Liver (tissue), 3 donors: ENCODE measurements at regions not wholly inside any gene's neighbourhood (a gene's known extent, or its start where the extent isn't known, plus 50 kb on each side); places are given as distances from the start of the nearest gene placed in this dataset.

Experiments used
- EGR1 ChIP-seq, 2 donors: IDR thresholded peaks; 2 replicates each; pipeline ENCODE4 v1.6.1; 2016 to 2018; ENCODE audit warnings: antibody characterized with exemption in 2 of 2, low read depth in 2 of 2
- FOXA1 ChIP-seq: IDR thresholded peaks from 2 replicates; pipeline ENCODE4 v1.6.1; 2016; ENCODE audit warnings: antibody characterized with exemption
- GABPA ChIP-seq, 2 donors: IDR thresholded peaks in 1 of 2; conservative IDR thresholded peaks in 1 of 2; 2 replicates each; pipeline ENCODE4 v1.6.1; 2016; ENCODE audit warnings: antibody characterized with exemption in 2 of 2, mild to moderate bottlenecking in 1 of 2, moderate library complexity in 1 of 2
- JUND ChIP-seq, 2 donors: IDR thresholded peaks; 2 replicates each; pipeline ENCODE4 v1.6.1; 2016; ENCODE audit warnings: antibody characterized with exemption in 2 of 2
- RAD21 ChIP-seq, 2 donors: IDR thresholded peaks; 2 replicates each; pipeline ENCODE4 v1.6.1; 2016; ENCODE audit warnings: antibody characterized with exemption in 2 of 2, mild to moderate bottlenecking in 2 of 2
- RXRA ChIP-seq, 2 donors: IDR thresholded peaks; 2 replicates each; pipeline ENCODE4 v1.6.1; 2017 to 2018; ENCODE audit warnings: antibody characterized with exemption in 2 of 2, mild to moderate bottlenecking in 1 of 2
- SP1 ChIP-seq: IDR thresholded peaks from 2 replicates; pipeline ENCODE4 v1.6.1; 2018; ENCODE audit warnings: antibody characterized with exemption, mild to moderate bottlenecking
- TAF1 ChIP-seq: conservative IDR thresholded peaks from 2 replicates; pipeline ENCODE4 v1.6.1; 2016; ENCODE audit warnings: antibody characterized with exemption, mild to moderate bottlenecking
- YY1 ChIP-seq: IDR thresholded peaks from 2 replicates; pipeline ENCODE4 v1.6.1; 2016; ENCODE audit warnings: antibody characterized with exemption, mild to moderate bottlenecking
- TF ChIP-seq, protein P1 (sequence below): fragments of 150-350 bp; IDR thresholded peaks from 2 replicates; pipeline ENCODE4 v1.5.1; 2017; ENCODE audit warnings: improper control_type of control experiment, low read depth, low read length; ENCODE audit not compliant: missing input control
- TF ChIP-seq, protein P2 (sequence below): IDR thresholded peaks from 2 replicates; pipeline ENCODE4 v1.6.1; 2016; ENCODE audit warnings: antibody characterized with exemption
- TF ChIP-seq, protein P3 (sequence below): IDR thresholded peaks from 2 replicates; pipeline ENCODE4 v1.6.1; 2016; ENCODE audit warnings: antibody characterized with exemption, mild to moderate bottlenecking
- TF ChIP-seq, protein P4 (sequence below): IDR thresholded peaks from 2 replicates; pipeline ENCODE4 v1.6.1; 2016; ENCODE audit warnings: antibody characterized with exemption
- donor health status: healthy.
- donor health status: healthy.

DNA sequence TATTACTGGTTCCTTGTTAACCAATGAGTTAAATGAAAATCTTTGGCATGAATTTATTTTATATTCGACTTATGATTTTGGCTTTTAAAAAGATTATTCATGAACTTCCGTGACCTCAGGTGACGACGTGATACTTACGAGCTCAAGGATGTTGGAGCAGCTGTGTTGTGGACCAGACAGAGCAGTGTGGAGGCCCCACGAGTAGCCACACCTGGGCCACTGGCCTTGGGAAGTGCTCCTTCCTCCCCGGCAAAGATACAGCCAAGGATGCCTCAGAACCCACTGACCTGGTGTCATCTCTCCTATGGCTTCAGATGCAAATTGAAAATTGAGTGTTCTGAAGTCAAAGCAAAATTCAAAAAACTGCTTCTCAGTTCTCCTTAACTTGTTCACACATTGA is 147.5 kb upstream of the PPP2R2D start:
- TF ChIP-seq, protein P1, sequence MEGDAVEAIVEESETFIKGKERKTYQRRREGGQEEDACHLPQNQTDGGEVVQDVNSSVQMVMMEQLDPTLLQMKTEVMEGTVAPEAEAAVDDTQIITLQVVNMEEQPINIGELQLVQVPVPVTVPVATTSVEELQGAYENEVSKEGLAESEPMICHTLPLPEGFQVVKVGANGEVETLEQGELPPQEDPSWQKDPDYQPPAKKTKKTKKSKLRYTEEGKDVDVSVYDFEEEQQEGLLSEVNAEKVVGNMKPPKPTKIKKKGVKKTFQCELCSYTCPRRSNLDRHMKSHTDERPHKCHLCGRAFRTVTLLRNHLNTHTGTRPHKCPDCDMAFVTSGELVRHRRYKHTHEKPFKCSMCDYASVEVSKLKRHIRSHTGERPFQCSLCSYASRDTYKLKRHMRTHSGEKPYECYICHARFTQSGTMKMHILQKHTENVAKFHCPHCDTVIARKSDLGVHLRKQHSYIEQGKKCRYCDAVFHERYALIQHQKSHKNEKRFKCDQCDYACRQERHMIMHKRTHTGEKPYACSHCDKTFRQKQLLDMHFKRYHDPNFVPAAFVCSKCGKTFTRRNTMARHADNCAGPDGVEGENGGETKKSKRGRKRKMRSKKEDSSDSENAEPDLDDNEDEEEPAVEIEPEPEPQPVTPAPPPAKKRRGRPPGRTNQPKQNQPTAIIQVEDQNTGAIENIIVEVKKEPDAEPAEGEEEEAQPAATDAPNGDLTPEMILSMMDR = no peak
- TF ChIP-seq, protein P2, sequence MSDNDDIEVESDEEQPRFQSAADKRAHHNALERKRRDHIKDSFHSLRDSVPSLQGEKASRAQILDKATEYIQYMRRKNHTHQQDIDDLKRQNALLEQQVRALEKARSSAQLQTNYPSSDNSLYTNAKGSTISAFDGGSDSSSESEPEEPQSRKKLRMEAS = no peak
- TF ChIP-seq, protein P3, sequence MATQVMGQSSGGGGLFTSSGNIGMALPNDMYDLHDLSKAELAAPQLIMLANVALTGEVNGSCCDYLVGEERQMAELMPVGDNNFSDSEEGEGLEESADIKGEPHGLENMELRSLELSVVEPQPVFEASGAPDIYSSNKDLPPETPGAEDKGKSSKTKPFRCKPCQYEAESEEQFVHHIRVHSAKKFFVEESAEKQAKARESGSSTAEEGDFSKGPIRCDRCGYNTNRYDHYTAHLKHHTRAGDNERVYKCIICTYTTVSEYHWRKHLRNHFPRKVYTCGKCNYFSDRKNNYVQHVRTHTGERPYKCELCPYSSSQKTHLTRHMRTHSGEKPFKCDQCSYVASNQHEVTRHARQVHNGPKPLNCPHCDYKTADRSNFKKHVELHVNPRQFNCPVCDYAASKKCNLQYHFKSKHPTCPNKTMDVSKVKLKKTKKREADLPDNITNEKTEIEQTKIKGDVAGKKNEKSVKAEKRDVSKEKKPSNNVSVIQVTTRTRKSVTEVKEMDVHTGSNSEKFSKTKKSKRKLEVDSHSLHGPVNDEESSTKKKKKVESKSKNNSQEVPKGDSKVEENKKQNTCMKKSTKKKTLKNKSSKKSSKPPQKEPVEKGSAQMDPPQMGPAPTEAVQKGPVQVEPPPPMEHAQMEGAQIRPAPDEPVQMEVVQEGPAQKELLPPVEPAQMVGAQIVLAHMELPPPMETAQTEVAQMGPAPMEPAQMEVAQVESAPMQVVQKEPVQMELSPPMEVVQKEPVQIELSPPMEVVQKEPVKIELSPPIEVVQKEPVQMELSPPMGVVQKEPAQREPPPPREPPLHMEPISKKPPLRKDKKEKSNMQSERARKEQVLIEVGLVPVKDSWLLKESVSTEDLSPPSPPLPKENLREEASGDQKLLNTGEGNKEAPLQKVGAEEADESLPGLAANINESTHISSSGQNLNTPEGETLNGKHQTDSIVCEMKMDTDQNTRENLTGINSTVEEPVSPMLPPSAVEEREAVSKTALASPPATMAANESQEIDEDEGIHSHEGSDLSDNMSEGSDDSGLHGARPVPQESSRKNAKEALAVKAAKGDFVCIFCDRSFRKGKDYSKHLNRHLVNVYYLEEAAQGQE = no peak
- TF ChIP-seq GABPA (IDR thresholded peaks at IDR 0.05 in 1 of 2, conservative IDR thresholded peaks at IDR 0.05 in 1 of 2) (no peak), YY1 (no peak), RAD21 (IDR thresholded peaks at IDR 0.05) (no peak), SP1 (no peak), EGR1 (IDR thresholded peaks at IDR 0.05; ENCODE audit: low read depth in 2 of 2) (no peak), TAF1 (no peak), JUND (IDR thresholded peaks at IDR 0.05) (no peak), RXRA (IDR thresholded peaks at IDR 0.05) (no peak), FOXA1 (no peak)
- TF ChIP-seq, protein P4, sequence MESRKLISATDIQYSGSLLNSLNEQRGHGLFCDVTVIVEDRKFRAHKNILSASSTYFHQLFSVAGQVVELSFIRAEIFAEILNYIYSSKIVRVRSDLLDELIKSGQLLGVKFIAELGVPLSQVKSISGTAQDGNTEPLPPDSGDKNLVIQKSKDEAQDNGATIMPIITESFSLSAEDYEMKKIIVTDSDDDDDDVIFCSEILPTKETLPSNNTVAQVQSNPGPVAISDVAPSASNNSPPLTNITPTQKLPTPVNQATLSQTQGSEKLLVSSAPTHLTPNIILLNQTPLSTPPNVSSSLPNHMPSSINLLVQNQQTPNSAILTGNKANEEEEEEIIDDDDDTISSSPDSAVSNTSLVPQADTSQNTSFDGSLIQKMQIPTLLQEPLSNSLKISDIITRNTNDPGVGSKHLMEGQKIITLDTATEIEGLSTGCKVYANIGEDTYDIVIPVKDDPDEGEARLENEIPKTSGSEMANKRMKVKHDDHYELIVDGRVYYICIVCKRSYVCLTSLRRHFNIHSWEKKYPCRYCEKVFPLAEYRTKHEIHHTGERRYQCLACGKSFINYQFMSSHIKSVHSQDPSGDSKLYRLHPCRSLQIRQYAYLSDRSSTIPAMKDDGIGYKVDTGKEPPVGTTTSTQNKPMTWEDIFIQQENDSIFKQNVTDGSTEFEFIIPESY = no peak
